Sciatic nerve (tissue), 2 donors: ENCODE measurements at regions not wholly inside any gene's neighbourhood (a gene's known extent, or its start where the extent isn't known, plus 50 kb on each side); places are given as distances from the start of the nearest gene placed in this dataset.

ENCODE experiments used
- ATAC-seq: fragments of 200-7000 bp; cut with Tn5 transposase; one replicate; pipeline ENCODE4 v1.9.1; 2020; ENCODE audit warnings: mild to moderate bottlenecking, moderate library complexity
- DNase-seq: peaks from one replicate; pipeline ENCODE4 v3.0.0-alpha.2; 2020; ENCODE audit warnings: low spot score
- intact Hi-C: fragments of 100-400 bp; cut with DNase I; formaldehyde crosslinking; loops from one replicate; pipeline ENCODE4 v1.14.2; 2022
- donor health status: DM: no; HTN: no; CAD: no.
- donor health status: DM: no; HTN: no; CAD: no.

DNA sequence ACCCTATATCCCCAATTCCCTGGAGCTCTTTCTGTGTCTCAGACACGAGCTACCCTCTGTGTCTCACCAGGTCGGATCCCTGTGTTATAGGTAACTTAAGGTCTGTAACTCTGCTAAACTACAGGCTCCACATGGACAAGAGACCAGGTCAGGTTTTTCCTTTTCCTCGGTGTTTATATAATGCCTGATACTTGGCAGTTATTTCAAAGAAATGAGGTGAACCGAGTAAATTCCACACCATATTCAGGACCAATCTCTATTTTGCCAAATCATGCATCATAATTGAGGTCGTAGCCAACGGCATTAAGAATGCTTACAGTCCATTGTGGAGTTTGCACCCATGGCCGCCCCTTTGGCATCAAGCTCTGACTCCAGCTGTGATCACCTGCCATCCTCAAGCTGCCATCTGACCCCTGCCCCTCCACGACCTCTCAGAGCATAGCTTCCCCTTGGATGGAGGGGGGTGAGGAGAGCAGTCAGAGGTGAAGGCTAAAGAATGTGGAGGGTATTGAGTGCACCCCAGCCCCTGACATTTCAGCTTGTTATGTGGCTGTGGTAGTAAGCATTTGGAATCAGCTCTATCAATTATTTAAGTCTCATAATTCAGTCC is 434.7 kb upstream of the RBFOX1 start:
- intact Hi-C loops = no loop called here
- no peak for ATAC-seq

DNA sequence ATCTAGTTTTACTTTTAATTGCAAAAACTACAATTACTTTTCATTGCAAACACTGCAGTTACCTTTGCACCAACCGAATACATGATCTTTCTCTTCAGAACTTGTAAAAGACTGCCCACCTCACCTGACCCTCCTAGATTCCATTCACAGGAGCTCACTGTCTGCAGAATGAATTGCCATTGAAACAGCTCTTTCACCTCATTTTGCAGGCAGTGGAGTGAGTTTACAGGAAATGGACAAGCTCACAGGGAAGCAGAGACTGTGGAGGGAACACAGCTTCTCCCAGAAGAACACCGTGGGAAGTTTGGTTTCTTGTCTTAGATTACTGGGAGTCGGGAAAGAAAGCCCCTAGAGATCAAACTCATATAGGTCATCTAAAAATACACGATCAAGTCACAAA is 439.7 kb upstream of the RBFOX1 start:
- no peak for ATAC-seq
- no peak for DNase-seq
- intact Hi-C loops = no loop called here

More for the DNA sequence above, 434.7 kb upstream of the RBFOX1 start:
- no peak for DNase-seq

DNA sequence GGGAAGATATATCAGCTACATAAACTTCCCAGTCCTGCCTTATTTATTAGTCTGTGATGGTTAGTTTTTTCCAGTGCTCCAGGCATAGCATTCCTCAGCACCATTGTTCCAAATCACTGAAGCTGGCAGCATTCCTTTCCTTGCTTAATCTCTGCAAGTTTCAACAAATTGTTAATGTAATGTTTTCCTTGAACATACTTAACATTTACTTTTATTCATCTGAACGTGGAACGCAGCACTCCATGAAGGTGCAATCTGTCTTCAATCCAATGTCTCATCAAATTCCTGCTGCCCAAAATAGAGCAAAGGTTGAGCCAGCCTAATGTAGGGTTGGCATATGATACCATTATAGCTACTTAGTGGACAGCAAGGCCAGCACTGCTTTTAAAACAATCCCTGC is 441.1 kb upstream of the RBFOX1 start:
- DNase-seq (no peak), ATAC-seq (no peak)
- intact Hi-C loops = no loop called here

DNA sequence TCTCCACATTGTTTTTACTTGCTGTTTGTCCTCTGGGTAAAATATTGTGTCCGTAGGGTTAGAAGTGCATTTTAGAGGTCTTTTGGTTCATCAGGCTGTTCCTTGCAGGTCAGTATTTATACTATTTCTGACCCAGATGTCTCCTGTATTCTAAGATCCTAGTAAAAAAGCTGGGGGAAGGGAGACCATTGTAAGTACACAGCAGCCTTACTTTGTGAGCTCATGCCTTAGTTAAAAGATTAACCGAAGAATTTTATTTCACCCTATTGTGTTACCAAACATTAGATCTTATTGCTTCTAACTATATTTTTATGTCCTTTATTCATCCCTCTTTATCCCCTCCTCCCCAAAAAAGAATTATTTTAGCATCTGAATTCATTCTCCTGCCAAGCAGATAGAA is 444.1 kb upstream of the RBFOX1 start:
- no peak for ATAC-seq
- DNase-seq = no peak
- intact Hi-C loops = no loop called here

DNA sequence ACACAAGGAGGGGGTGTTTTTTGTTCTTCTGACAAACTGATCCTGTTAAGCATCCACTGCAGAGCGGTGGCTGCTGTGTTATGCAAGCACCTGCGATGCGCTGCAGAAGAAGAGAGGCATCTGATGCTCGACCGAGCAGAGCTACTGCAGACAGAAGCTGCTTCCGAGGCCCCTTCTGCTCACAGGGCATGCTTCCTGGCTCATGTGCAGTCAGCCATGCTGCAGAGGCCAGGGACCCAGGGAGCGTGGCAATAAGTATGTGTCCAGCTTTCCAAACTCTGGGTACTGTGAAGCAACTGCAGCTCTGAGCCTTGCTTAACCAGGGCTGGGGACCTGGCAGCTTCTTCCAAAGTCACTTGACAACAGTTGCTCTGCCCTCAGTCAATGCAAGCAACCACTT is 448.6 kb upstream of the RBFOX1 start:
- intact Hi-C loops = loop anchor here (2.0 kb wide), 1 partner anchor 57 kb away; no protein-coding TSS in a partner anchor
- ATAC-seq (no peak), DNase-seq (no peak)

DNA sequence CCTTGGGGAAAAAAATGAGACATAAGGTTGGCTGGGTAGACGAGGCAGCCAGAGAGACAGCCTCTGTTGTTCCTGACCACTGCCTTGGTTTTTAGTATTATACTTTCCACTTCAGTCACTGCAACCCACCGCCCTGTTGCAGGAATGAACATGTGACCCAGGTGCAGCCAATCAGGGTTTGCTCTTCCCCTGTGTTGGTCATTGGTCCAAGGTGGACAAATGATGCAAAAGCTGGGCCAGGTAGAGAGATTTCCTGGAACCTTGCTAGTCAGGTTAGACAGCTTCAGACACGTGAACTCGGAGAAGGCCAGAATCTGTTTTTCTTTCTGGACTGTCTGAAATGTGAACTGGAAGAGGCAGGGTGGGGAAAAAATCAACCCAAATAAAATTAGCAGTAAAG is 452.4 kb upstream of the RBFOX1 start:
- intact Hi-C loops = no loop called here
- ATAC-seq (no peak), DNase-seq (no peak)

DNA sequence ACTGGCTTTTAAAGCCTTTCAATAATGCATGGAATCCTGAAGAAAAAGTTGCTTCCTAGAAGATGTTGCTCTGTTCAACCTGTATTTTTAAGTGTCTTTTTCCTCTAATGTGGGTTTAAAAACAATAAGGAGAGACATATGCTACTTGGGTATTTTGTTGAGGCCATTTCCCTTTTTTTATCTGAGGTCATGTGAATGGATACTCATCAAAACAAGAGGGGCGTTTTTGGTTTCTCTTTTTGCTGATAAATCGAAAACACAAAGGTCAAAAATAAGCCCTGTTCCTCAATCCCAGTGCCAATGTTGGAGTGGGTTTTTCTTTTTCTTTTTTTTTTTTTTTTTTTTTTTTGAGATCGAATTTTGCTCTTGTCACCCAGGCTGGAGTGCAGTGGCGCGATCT is 468.0 kb upstream of the RBFOX1 start:
- no peak for DNase-seq
- ATAC-seq = no peak
- intact Hi-C loops = no loop called here

DNA sequence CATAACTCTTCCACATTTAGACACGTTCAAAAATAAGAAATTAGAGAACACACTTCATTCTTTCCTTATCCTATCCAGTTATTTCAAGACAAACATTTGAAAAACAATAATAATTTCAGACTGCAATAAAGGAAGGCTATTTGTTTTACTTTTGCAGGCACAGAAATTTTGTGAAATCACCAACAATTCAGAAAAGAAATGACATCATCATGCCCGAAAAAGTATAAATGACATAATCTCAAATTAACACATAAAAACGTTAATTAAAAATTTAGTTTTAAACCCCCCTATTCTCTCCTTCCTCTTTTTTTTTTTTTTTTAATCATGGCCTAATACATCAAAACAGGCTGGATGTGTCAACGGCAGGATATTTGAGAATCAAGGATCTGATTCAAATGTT is 468.4 kb upstream of the RBFOX1 start:
- no peak for DNase-seq
- ATAC-seq = no peak
- intact Hi-C loops = no loop called here

DNA sequence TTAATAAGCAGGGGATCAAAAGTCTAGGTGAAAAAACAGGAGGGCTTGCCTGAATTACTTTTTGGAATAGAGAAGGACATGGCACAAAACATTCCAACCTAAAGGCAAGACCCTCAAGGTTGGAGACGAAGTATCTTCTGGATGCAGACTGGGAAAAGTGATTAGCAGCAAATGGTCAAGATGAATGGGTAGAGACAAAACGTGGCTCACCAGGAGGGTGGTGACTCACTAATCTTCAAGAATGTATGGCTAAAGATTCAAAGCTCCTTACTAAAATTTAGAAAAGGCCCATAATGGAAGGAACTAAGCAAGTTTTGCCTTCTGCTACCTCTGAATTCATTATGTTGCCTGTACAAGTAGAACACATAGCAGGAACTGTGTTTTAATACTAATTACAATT is 469.5 kb upstream of the RBFOX1 start:
- intact Hi-C loops = no loop called here
- DNase-seq = no peak
- ATAC-seq = no peak

DNA sequence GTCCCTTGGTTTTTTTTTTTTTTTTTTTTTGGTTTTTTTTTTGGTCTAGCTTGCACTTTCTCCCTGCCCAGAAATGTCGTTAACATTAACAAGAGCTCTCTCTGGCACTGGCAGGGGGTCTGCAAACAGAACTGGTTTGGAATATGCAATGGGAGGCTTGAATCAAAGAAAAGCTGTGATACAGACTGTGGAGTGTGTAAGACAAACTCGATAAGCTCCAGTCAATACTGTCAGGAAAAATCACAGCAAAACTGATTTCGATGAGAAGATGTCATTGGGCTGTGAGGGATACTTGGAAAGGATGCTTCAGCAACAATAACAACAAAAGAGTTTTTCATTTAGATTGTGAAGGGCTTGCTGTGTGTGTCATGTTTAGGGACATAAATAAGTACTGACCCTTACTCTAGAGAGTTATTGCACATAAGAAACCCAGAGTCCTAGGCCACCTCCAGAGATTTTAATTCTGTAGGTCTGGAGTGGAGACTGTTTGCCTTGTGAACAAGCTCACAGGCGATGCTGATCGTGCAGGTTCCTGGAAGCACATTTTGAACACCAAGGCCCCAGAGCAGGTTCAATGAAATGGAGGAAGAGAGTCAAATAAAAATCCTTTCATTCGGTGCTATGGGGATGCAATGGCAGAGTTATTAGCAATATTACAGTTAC is 470.7 kb upstream of the RBFOX1 start:
- no peak for ATAC-seq
- intact Hi-C loops = no loop called here

DNA sequence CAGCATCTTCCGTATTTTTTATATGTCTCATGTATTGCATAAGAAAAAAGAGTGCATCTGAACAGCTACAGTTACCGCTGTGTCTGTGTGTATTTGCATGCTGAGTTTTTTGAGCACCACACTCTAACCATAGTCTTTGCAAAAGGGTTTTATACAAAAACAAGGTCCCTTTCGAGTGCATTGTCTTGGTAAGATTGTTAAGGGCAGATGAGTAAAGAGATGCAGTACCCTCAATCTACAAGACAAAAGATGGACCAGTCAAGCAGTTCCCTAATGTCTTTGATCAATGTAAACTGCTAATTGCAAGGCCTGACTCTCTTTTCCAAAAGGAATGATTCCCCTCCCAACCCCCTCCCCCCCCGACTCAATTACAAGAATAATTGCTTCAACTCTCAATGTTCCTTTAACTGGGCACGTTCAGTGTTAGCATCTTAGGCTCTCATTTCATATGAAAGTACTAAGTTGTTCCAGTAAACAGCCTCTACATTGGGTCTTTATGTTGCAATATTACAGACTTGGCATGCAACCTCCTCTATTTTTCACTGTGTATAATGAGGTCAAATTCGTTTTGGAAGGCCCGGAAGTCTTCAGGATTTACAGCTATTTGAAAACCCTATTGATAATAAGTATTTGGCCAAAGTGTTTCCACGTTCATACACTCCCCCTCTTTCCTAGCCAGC is 471.4 kb upstream of the RBFOX1 start:
- ATAC-seq (no peak), DNase-seq (no peak)
- intact Hi-C loops = no loop called here

More for the DNA sequence above, 470.7 kb upstream of the RBFOX1 start:
- no peak for DNase-seq

DNA sequence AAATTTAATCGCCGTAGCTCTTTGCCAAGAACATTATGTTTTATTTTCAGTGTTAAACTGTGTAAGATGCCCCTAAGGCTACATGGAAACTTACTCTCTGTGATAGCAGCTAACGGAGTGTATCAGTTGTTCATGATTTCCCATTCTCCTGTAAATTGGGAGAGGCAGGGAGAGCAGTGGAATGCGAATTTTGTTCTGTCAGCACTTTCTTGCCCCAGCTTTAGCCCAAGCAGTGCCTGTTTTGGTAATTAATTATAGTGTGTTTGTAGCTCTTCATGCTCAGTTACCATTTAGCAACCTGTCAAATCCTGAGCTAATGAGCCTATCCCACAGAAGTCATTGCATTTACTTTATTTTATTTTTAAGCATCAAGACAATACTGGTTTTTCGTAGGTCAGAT is 475.1 kb upstream of the RBFOX1 start:
- DNase-seq (no peak), ATAC-seq (no peak)
- intact Hi-C loops = no loop called here

DNA sequence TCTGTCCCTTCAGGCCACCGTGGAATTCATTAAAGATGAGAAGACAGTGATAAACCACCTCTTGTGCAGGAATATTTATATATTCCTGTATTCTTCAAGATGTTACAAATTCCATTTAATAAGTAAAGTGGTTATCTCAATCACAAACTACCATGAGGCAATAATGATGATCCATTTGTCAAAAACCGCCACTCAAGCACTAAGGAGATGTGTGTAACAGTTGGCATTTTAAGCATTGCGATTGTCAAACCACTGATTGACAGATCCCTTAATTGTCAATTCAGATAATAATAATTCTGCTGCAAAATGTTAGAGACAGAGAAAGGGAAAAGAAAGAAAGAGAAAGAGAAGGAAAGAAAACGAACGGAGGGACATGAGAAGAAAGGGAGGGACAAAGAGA is 476.1 kb upstream of the RBFOX1 start:
- intact Hi-C loops = no loop called here
- ATAC-seq = no peak

DNA sequence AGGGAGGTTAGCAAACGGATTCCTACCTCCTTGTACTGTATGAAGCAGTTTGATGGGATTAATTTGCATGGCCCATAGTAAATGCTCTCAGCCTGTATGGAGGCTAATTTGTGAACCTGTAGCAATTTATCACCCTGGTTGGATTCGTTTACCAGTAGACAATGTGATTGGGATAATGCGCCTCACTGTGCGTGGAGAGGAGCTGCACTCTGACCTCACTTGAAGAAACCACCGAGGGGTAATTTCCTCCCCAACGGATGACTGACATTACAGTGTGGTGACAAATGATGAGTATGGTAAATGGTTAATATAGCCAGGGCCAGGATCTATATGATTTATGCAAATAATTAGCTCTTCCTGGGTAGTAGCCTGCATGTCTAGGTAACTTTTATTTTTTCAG is 479.1 kb upstream of the RBFOX1 start:
- intact Hi-C loops = no loop called here
- ATAC-seq = no peak
- no peak for DNase-seq

More for the DNA sequence above, 476.1 kb upstream of the RBFOX1 start:
- DNase-seq = no peak

DNA sequence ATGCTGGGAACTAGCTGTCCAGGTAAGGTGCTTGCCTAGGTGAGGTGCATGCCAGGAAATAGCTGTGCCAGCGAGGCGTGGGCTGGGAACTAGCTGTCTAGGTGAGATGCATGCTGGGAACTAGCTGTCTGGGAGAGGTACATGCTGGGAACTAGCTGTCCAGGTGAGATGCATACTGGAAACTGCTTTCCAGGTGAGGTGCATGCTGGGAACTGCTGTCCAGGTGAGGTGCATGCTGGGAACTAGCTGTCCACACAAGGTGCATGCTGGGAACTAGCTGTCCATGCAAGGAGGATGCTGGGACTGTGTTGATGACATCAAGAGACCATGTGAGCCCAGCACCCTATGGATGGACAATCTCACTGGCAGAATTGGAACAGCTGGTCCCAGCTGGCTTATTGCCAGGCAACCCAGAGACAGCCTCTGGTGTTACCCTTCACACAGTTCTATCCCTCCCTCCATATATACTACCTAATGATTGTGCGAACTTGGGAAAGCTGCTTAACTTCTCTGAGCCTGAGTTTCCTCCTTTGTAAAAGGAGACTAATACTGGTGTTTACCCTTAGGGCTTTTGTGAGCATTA is 479.9 kb upstream of the RBFOX1 start:
- intact Hi-C loops = no loop called here
- ATAC-seq (no peak), DNase-seq (no peak)

DNA sequence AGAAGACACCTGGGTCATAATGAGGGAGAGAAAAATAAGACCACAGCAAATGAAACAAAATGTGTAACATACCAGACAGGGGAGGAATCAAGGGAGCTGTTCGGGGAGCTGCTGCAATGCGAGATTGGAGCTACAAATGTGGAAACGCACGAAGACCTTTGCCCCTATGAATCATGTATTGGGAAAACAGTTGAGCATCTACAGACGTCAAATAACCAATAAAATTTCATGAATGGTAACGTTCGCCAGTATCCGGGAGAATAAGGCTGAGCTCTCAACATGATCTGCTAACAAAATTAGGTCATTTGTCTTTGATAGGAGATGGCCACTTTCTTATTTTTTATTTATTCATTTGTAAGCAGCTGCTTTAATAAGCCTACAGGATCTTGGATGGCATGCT is 486.2 kb upstream of the RBFOX1 start:
- ATAC-seq = no peak
- intact Hi-C loops = no loop called here
- DNase-seq = no peak

DNA sequence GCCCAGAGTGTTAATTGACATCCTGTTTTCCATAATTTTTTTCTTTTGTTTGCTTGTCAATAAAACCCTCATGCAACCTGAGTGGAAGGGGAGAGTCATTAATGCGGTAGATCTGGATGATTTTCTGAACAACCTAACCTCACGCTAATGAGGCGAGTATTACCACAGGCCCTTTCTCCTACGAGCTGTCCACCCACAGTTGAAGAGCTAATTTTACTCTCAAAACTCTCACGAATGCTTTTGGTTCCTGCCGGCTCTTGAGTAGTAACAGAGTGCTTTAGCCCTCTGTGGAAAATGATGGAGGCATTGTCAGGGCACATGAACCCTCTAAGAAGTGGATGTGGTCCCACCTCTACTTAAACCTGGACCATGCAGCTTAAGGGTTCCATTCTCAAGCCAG is 491.3 kb upstream of the RBFOX1 start:
- DNase-seq (no peak), ATAC-seq (no peak)
- intact Hi-C loops = no loop called here

DNA sequence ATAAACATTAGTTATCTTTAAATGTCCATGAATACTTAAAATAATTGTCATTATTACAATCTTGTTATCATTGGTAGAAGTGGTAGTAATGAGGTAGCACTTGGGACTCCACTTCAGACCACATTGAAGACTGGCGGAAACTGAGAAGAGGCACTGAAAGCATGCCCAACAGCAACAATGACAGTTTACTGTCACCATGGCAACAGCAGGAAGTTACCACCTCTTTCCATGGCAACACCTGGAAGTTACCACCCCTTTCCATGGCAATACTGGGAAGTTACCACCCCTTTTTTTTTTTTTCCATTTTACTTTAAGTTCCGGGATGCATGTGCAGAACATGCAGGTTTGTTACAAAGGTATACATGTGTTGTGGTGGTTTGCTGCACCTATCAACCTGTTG is 494.9 kb upstream of the RBFOX1 start:
- ATAC-seq = no peak
- no peak for DNase-seq
- intact Hi-C loops = no loop called here

DNA sequence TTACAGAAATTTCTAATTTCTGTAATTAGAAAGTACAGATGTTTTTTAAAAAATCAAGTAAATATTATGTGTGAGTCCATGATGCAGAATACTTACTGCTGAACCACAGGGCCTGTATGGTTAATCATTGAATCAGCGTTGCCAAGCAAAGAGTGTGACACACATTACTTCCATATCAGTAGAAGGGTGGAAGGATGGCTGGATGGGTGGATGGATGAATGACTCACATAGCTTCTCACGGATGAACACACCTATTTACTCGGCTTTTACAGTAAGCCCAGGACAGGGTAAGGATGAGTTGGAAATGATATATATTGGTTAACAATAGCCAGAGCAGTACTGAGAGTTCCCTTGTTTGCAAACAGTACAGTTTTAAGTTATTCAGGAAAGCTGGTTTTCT is 495.9 kb upstream of the RBFOX1 start:
- no peak for DNase-seq
- ATAC-seq = no peak
- intact Hi-C loops = no loop called here

DNA sequence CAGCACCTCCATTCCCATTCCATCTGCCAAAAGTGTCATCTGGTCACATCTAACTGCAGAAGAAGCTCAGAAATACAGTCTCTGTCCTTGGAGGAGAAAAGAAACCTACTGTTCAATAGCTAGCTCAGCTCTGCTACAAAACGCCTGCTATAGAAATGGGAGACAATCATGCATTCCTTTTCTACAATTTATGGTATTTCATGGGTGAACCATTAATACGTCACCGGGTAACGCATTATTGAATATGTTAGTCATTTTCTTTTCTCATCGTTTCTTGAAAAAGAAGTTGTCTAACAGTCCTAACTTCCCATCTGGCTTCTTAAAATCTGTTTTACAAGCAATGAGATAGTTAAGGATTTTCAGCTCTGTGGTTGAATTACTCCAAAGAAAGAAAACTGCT is 496.7 kb upstream of the RBFOX1 start:
- DNase-seq (no peak), ATAC-seq (no peak)
- intact Hi-C loops = no loop called here
